Right lobe of liver (tissue), 6 donors: ENCODE measurements at regions not wholly inside any gene's neighbourhood (a gene's known extent, or its start where the extent isn't known, plus 50 kb on each side); places are given as distances from the start of the nearest gene placed in this dataset.
A peak's percentile ranks its signal among the peaks of the same experiment; 100 is the strongest.

Experiments
- ATAC-seq, 4 donors: fragments of 200-7000 bp; cut with Tn5 transposase; one replicate each; pipeline ENCODE4 v1.9.1; 2020; ENCODE audit warnings: mild to moderate bottlenecking in 4 of 4, moderate library complexity in 4 of 4
- DNase-seq, 3 donors: peaks; one replicate each; pipeline ENCODE4 v3.0.0-alpha.2; 2020
- H3K27ac ChIP-seq, 3 donors: fragments of 200-600 bp; one replicate each; pipeline ENCODE4 v1.8.0; 2022
- H3K27me3 ChIP-seq, 2 donors: fragments of 200-600 bp; one replicate each; pipeline ENCODE4 v1.8.0; 2022
- H3K36me3 ChIP-seq, 4 donors: fragments of 200-600 bp; sonication (generic) in 1 of 4; one replicate each; pipeline versions ENCODE4 v1.5.1 to v1.8.0; 2017 to 2022; ENCODE audit warnings: control low read depth in 1 of 4
- H3K4me1 ChIP-seq, 4 donors: fragments of 200-600 bp; sonication (generic) in 1 of 4; one replicate each; pipeline versions ENCODE4 v1.5.1 to v1.8.0; 2017 to 2022; ENCODE audit warnings: control low read depth in 1 of 4
- H3K4me3 ChIP-seq, 3 donors: fragments of 200-600 bp; one replicate each; pipeline ENCODE4 v1.8.0; 2022
- H3K9me3 ChIP-seq, 4 donors: fragments of 200-600 bp; sonication (generic) in 1 of 4; one replicate each; pipeline versions ENCODE4 v1.5.1 to v1.8.0; 2017 to 2022; ENCODE audit warnings: control low read depth in 1 of 4
- CTCF ChIP-seq, 4 donors: fragments of 200-600 bp in 3 of 4; fragments of 450-650 bp in 1 of 4; IDR thresholded peaks; one replicate each; pipeline versions ENCODE4 v1.5.1 to v1.8.0; 2016 to 2022; ENCODE audit warnings: antibody characterized with exemption in 4 of 4, mild to moderate bottlenecking in 2 of 4
- POLR2A ChIP-seq: fragments of 450-650 bp; IDR thresholded peaks from one replicate; pipeline ENCODE4 v1.6.1; 2017; ENCODE audit warnings: antibody characterized with exemption, mild to moderate bottlenecking
- WGBS: methylation state at CpG from one replicate; pipeline ENCODE4 v1.1.6; 2018; ENCODE audit warnings: low coverage, low lambda C conversion rate; ENCODE audit not compliant: insufficient coverage; ENCODE audit errors: missing lambda C conversion rate; 5-methylcytosine and 5-hydroxymethylcytosine counted together
- intact Hi-C, 2 donors: fragments of 100-400 bp; cut with DNase I; formaldehyde crosslinking; loops; one replicate each; pipeline versions ENCODE4 v1.11.2 to v1.14.1; 2022
- donor health status: DM: no; HTN: yes; CAD: no.
- donor health status: DM: no; HTN: no; CAD: no.
- donor health status: DM: no; HTN: no; CAD: no.
- donor health status: DM: no; HTN: yes; CAD: no.
- donor health status: DM: no; HTN: yes; CAD: no.

GRCh38 chr11:121938076-121938475, 177.9 kb downstream of the BLID start:
- TF ChIP-seq CTCF (IDR thresholded peaks at IDR 0.05): no peak
- no peak for TF ChIP-seq POLR2A
- Histone ChIP-seq H3K27ac (no peak overlapping the region), H3K4me3 (no peak overlapping the region), H3K4me1 (peaks cover 0 to 7% (median 0%) of the 10 kb centered on the region in 4 donors), H3K36me3 (no peaks in the 10 kb centered on the region), H3K27me3 (no peaks in the 10 kb centered on the region), H3K9me3 (no peaks in the 10 kb centered on the region)
- ATAC-seq (no peak), DNase-seq (no peak)
- intact Hi-C loops: no loop called here
- 74% methylated on average over 2 of the region's 2 CpGs for WGBS

GRCh38 chr11:121936781-121937447, 179.1 kb downstream of the BLID start:
- ATAC-seq: no peak
- TF ChIP-seq POLR2A: no peak
- no peak for TF ChIP-seq CTCF (IDR thresholded peaks at IDR 0.05)
- peak overlapping the region in 1 of 3 donors; percentile 55 for H3K27ac ChIP-seq

GRCh38 chr11:121936370-121936769, 179.6 kb downstream of the BLID start:
- DNase-seq: no peak
- no peaks in the 10 kb centered on the region for H3K9me3 ChIP-seq
- TF ChIP-seq CTCF (IDR thresholded peaks at IDR 0.05) (no peak), POLR2A (no peak)
- 58% methylated on average over 1 of the region's 1 CpG for WGBS
- intact Hi-C loops: no loop called here
- H3K27me3 ChIP-seq: no peaks in the 10 kb centered on the region
- peak overlapping the region in 1 of 3 donors; percentile 55 for H3K27ac ChIP-seq
- peak; percentile 39 to 82 (median 52) for ATAC-seq
- peaks cover 0 to 20% (median 7%) of the 10 kb centered on the region in 4 donors for H3K4me1 ChIP-seq
- H3K36me3 ChIP-seq: no peaks in the 10 kb centered on the region
- no peak overlapping the region for H3K4me3 ChIP-seq

More at GRCh38 chr11:121936781-121937447, 179.1 kb downstream of the BLID start:
- Histone ChIP-seq H3K4me1 (peaks cover 0 to 16% (median 5%) of the 10 kb centered on the region in 4 donors), H3K4me3 (no peak overlapping the region), H3K27me3 (no peaks in the 10 kb centered on the region), H3K9me3 (no peaks in the 10 kb centered on the region), H3K36me3 (no peaks in the 10 kb centered on the region)
- intact Hi-C loops: no loop called here
- WGBS: 56% methylated on average over 3 of the region's 5 CpGs
- no peak for DNase-seq

GRCh38 chr11:121933694-121934093, 182.3 kb downstream of the BLID start:
- no peak for DNase-seq
- intact Hi-C loops: no loop called here
- no peaks in the 10 kb centered on the region for H3K9me3 ChIP-seq
- TF ChIP-seq POLR2A: no peak
- TF ChIP-seq CTCF (IDR thresholded peaks at IDR 0.05): no peak
- H3K4me1 ChIP-seq: peaks cover 0 to 40% (median 15%) of the 10 kb centered on the region in 4 donors
- no peak overlapping the region for H3K4me3 ChIP-seq
- H3K36me3 ChIP-seq: no peaks in the 10 kb centered on the region
- ATAC-seq: no peak
- 41% methylated on average over 2 of the region's 2 CpGs for WGBS
- H3K27ac ChIP-seq: no peak overlapping the region
- no peaks in the 10 kb centered on the region for H3K27me3 ChIP-seq
